Esophagus squamous epithelium (tissue), 4 donors: ENCODE measurements at regions not wholly inside any gene's neighbourhood (a gene's known extent, or its start where the extent isn't known, plus 50 kb on each side); places are given as distances from the start of the nearest gene placed in this dataset.

Experiments used
- CTCF ChIP-seq, 6 experiments: fragments of 450-650 bp in 4 of 6; fragments of 200-600 bp in 2 of 6; sonication (generic) in 2 of 6; IDR thresholded peaks; one replicate each; pipeline ENCODE4 v1.5.1; 2016 to 2019; ENCODE audit warnings: antibody characterized with exemption in 6 of 6, mild to moderate bottlenecking in 4 of 6, moderate library complexity in 4 of 6
- POLR2A ChIP-seq, 4 donors: fragments of 450-650 bp; IDR thresholded peaks; one replicate each; pipeline ENCODE4 v1.6.1; 2017; ENCODE audit warnings: antibody characterized with exemption in 4 of 4, mild to moderate bottlenecking in 4 of 4, moderate library complexity in 3 of 4

DNA sequence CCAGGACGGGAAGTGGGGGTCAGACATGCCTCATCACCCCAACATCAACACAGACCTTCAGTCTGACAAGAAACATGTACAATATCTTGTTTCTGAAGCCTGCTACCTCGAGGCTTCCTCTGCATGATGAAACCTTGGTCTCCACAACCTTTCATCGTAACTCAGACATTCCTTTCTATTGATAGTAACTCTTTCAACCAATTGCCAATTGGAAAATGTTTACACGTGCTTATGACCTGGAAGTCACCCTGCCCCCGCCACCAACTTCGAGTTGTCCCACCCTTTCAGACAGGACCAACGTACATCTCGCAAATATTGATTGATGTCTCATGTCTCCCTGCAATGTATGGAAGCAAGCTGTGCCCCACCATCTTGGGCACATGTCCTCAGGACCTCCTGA is 159.5 kb downstream of the ETS2 start:
- TF ChIP-seq POLR2A (IDR thresholded peaks at IDR 0.05) = no peak
- no peak for TF ChIP-seq CTCF (IDR thresholded peaks at IDR 0.05)
